Ovary (tissue), 7 donors: ENCODE measurements at regions not wholly inside any gene's neighbourhood (a gene's known extent, or its start where the extent isn't known, plus 50 kb on each side); places are given as distances from the start of the nearest gene placed in this dataset.

Experiments used
- DNase-seq, 5 donors: peaks; one replicate each; pipeline ENCODE4 v3.0.0-alpha.2; 2019 to 2020
- H3K27ac ChIP-seq, 2 donors: fragments of 200-600 bp; one replicate each; pipeline versions ENCODE4 v1.5.1 to v1.8.0; 2019 to 2022
- H3K27me3 ChIP-seq: fragments of 200-600 bp; one replicate; pipeline ENCODE4 v1.8.0; 2022
- H3K36me3 ChIP-seq: fragments of 200-600 bp; sonication (generic); one replicate; pipeline ENCODE4 v1.5.1; 2019
- H3K4me1 ChIP-seq: one replicate; pipeline ENCODE4 v1.8.1; 2013; ENCODE audit warnings: mild to moderate bottlenecking, moderate library complexity; ENCODE audit not compliant: insufficient read depth
- H3K4me3 ChIP-seq: fragments of 200-600 bp; sonication (generic); one replicate; pipeline ENCODE4 v1.5.1; 2017
- H3K9me3 ChIP-seq, 2 donors: fragments of 200-600 bp in 1 of 2; sonication (generic) in 1 of 2; one replicate each; pipeline versions ENCODE4 v1.5.1 to v1.8.1; 2013 to 2019; ENCODE audit warnings: mild to moderate bottlenecking in 1 of 2, moderate library complexity in 1 of 2
- CTCF ChIP-seq, 3 donors: fragments of 450-650 bp in 2 of 3; fragments of 200-600 bp in 1 of 3; IDR thresholded peaks; one replicate each; pipeline versions ENCODE4 v1.5.1 to v1.8.0; 2016 to 2022; ENCODE audit warnings: antibody characterized with exemption in 3 of 3, mild to moderate bottlenecking in 1 of 3
- EP300 ChIP-seq: sonication (generic); formaldehyde crosslinking; IDR thresholded peaks from one replicate; pipeline ENCODE4 v1.6.1; 2017; ENCODE audit warnings: antibody characterized with exemption
- POLR2A ChIP-seq: fragments of 450-650 bp; IDR thresholded peaks from one replicate; pipeline ENCODE4 v1.6.1; 2017; ENCODE audit warnings: antibody characterized with exemption, mild to moderate bottlenecking, moderate library complexity
- WGBS, 3 donors: extraction: QIAGEN DNeasy Blood & Tissue Kit in 1 of 3; methylation state at CpG; one replicate each; pipeline versions ENCODE4 v1.1.5 to v1.1.7; 2013 to 2017; 5-methylcytosine and 5-hydroxymethylcytosine counted together
- intact Hi-C, 4 donors: fragments of 100-400 bp; cut with DNase I; formaldehyde crosslinking; loops; one replicate each; pipeline versions ENCODE4 v1.11.0 to v1.15.1; 2022 to 2023
- donor health status: DM: no; HTN: no; CAD: no; lungs with moderate emphysema.
- donor health status: DM: no; HTN: no; CAD: no.
- donor health status: Bipolar disorder and iron deficiency.
- donor health status: DM: no; HTN: no; CAD: no.
- donor health status: DM: yes; HTN: yes; CAD: no.

- Histone ChIP-seq H3K36me3 (no peaks in the 10 kb centered on the region), H3K4me3 (no peak overlapping the region), H3K27me3 (no peaks in the 10 kb centered on the region), H3K4me1 (peaks cover 2% of the 10 kb centered on the region), H3K27ac (no peak overlapping the region), H3K9me3 (no peaks in the 10 kb centered on the region)
- TF ChIP-seq POLR2A = no peak
- no peak for TF ChIP-seq EP300
- no peak for TF ChIP-seq CTCF (IDR thresholded peaks at IDR 0.05)
- 84 to 89% (median 88%) methylated on average over 8 of the region's 8 CpGs for WGBS, 3 donors
- intact Hi-C loops = no loop called here
- DNase-seq = no peak
Measured at GRCh38 chr10:124283215-124283948, 135.3 kb downstream of the OAT start.

- TF ChIP-seq POLR2A = no peak
- no peak for TF ChIP-seq CTCF (IDR thresholded peaks at IDR 0.05)
- TF ChIP-seq EP300 = no peak
- intact Hi-C loops = no loop called here
- Histone ChIP-seq H3K4me1 (peaks cover 2% of the 10 kb centered on the region), H3K27me3 (no peaks in the 10 kb centered on the region), H3K27ac (no peak overlapping the region), H3K4me3 (no peak overlapping the region), H3K9me3 (no peaks in the 10 kb centered on the region), H3K36me3 (no peaks in the 10 kb centered on the region)
- no peak for DNase-seq
- 95 to 96% (median 95%) methylated on average over 9 to 11 of the region's 11 CpGs for WGBS, 3 donors
Measured at GRCh38 chr10:124282326-124282725, 136.4 kb downstream of the OAT start.

GRCh38 chr10:124281666-124282065 lies 137.1 kb downstream of the OAT start:
- Histone ChIP-seq H3K27me3 (no peaks in the 10 kb centered on the region), H3K9me3 (no peaks in the 10 kb centered on the region), H3K4me3 (no peak overlapping the region), H3K27ac (no peak overlapping the region), H3K36me3 (no peaks in the 10 kb centered on the region), H3K4me1 (peaks cover 2% of the 10 kb centered on the region)
- no peak for DNase-seq
- intact Hi-C loops = no loop called here
- 82 to 87% (median 85%) methylated on average over 10 of the region's 10 CpGs for WGBS, 3 donors
- TF ChIP-seq CTCF (IDR thresholded peaks at IDR 0.05) = no peak
- TF ChIP-seq POLR2A = no peak
- TF ChIP-seq EP300 = no peak

- intact Hi-C loops = no loop called here
- no peak for DNase-seq
- Histone ChIP-seq H3K36me3 (no peaks in the 10 kb centered on the region), H3K4me3 (no peak overlapping the region), H3K9me3 (no peaks in the 10 kb centered on the region), H3K4me1 (no peaks in the 10 kb centered on the region), H3K27me3 (no peaks in the 10 kb centered on the region), H3K27ac (no peak overlapping the region)
- WGBS, 3 donors = 91 to 95% (median 93%) methylated on average over 5 of the region's 5 CpGs
- no peak for TF ChIP-seq CTCF (IDR thresholded peaks at IDR 0.05)
- no peak for TF ChIP-seq EP300
- TF ChIP-seq POLR2A = no peak
Measured at GRCh38 chr10:124280916-124281315, 137.8 kb downstream of the OAT start.
